HUES64 (cell line): ENCODE measurements at regions not wholly inside any gene's neighbourhood (a gene's known extent, or its start where the extent isn't known, plus 50 kb on each side); places are given as distances from the start of the nearest gene placed in this dataset.
"Not testable (repeated sequence)": the region's sequence is repeated elsewhere in the genome, so short reads cannot be mapped to it uniquely, and the experiment has no call there.

ENCODE experiments used
- H3K27ac ChIP-seq: 2 replicates; pipeline ENCODE4 v1.7.0; 2013; ENCODE audit warnings: low read depth, low read length, inconsistent platforms
- H3K27me3 ChIP-seq: 2 replicates; pipeline ENCODE4 v1.6.1; 2013; ENCODE audit warnings: mild to moderate bottlenecking, low read length; ENCODE audit not compliant: insufficient read depth
- H3K36me3 ChIP-seq: 2 replicates; pipeline ENCODE4 v1.6.1; 2013; ENCODE audit warnings: mild to moderate bottlenecking, low read length; ENCODE audit not compliant: insufficient read depth
- H3K4me1 ChIP-seq: 2 replicates; pipeline ENCODE4 v1.6.1; 2013; ENCODE audit warnings: mild to moderate bottlenecking, low read length, moderate library complexity; ENCODE audit not compliant: insufficient read depth
- H3K4me3 ChIP-seq: 2 replicates; pipeline ENCODE4 v1.5.1; 2013; ENCODE audit warnings: mild to moderate bottlenecking, low read length, moderate library complexity
- H3K9ac ChIP-seq: 2 replicates; pipeline ENCODE4 v1.6.1; 2013; ENCODE audit warnings: mild to moderate bottlenecking, low read depth, low read length
- H3K9me3 ChIP-seq: 2 replicates; pipeline ENCODE4 v1.6.1; 2013; ENCODE audit warnings: low read depth, low read length; ENCODE audit not compliant: insufficient read depth
- WGBS: fragments of 150-250, 120-280 bp; methylation state at CpG from one replicate; pipeline ENCODE4 v1.1.7; 2013; ENCODE audit warnings: missing lambda C conversion rate; 5-methylcytosine and 5-hydroxymethylcytosine counted together

- no peaks in the 10 kb centered on the region for H3K36me3 ChIP-seq
- no peak overlapping the region for H3K9ac ChIP-seq
- WGBS: 91% methylated on average over 5 of the region's 5 CpGs
- no peak overlapping the region for H3K27ac ChIP-seq
- H3K4me1 ChIP-seq: peaks cover 13% of the 10 kb centered on the region; the same call in 1 of the 2 replicates
- H3K27me3 ChIP-seq: no peaks in the 10 kb centered on the region
- no peak overlapping the region for H3K4me3 ChIP-seq
- H3K9me3 ChIP-seq: no peaks in the 10 kb centered on the region
These were observed 393.6 kb upstream of the IZUMO3 start for GRCh38 chr9:24939109-24939850.

- H3K27me3 ChIP-seq: no peaks in the 10 kb centered on the region
- no peaks in the 10 kb centered on the region for H3K36me3 ChIP-seq
- no peak overlapping the region for H3K9ac ChIP-seq
- 94% methylated on average over 3 of the region's 3 CpGs for WGBS
- H3K4me1 ChIP-seq: peaks cover 13% of the 10 kb centered on the region; the same call in 1 of the 2 replicates
- no peak overlapping the region for H3K4me3 ChIP-seq
- H3K27ac ChIP-seq: no peak overlapping the region
- no peaks in the 10 kb centered on the region for H3K9me3 ChIP-seq
These were observed 390.4 kb upstream of the IZUMO3 start for GRCh38 chr9:24936117-24936516.

- WGBS: no CpG with 5 or more reads among the region's 2 CpGs
- Histone ChIP-seq H3K27me3 (no peaks in the 10 kb centered on the region), H3K4me1 (no peaks in the 10 kb centered on the region), H3K9ac (no peak overlapping the region), H3K9me3 (no peaks in the 10 kb centered on the region), H3K4me3 (no peak overlapping the region), H3K36me3 (no peaks in the 10 kb centered on the region), H3K27ac (no peak overlapping the region)
These were observed 387.1 kb upstream of the IZUMO3 start for GRCh38 chr9:24932785-24933184.

- 67% methylated on average over 3 of the region's 3 CpGs for WGBS
- Histone ChIP-seq H3K36me3 (no peaks in the 10 kb centered on the region), H3K4me1 (no peaks in the 10 kb centered on the region), H3K9ac (no peak overlapping the region), H3K9me3 (no peaks in the 10 kb centered on the region), H3K27ac (no peak overlapping the region), H3K27me3 (no peaks in the 10 kb centered on the region), H3K4me3 (no peak overlapping the region)
These were observed 386.2 kb upstream of the IZUMO3 start for GRCh38 chr9:24931894-24932293.

- H3K4me3 ChIP-seq: no peak overlapping the region
These were observed 367.1 kb upstream of the IZUMO3 start for GRCh38 chr9:24912767-24913166.

GRCh38 chr9:24901319-24901718, 355.6 kb upstream of the IZUMO3 start:
- Histone ChIP-seq H3K9ac (no peak overlapping the region), H3K4me3 (no peak overlapping the region), H3K36me3 (no peaks in the 10 kb centered on the region), H3K27me3 (no peaks in the 10 kb centered on the region), H3K4me1 (peaks cover 5% of the 10 kb centered on the region; the same call in 1 of the 2 replicates), H3K9me3 (no peaks in the 10 kb centered on the region; the same call in 1 of the 2 replicates), H3K27ac (no peak overlapping the region)

More at GRCh38 chr9:24912767-24913166, 367.1 kb upstream of the IZUMO3 start:
- Histone ChIP-seq H3K36me3 (no peaks in the 10 kb centered on the region), H3K9me3 (no peaks in the 10 kb centered on the region), H3K4me1 (peaks cover 7% of the 10 kb centered on the region; the same call in 1 of the 2 replicates), H3K9ac (no peak overlapping the region), H3K27ac (no peak overlapping the region), H3K27me3 (no peaks in the 10 kb centered on the region)

- Histone ChIP-seq H3K4me3 (no peak overlapping the region), H3K36me3 (no peaks in the 10 kb centered on the region), H3K27me3 (no peaks in the 10 kb centered on the region), H3K4me1 (peaks cover 5% of the 10 kb centered on the region; the same call in 1 of the 2 replicates), H3K9me3 (no peaks in the 10 kb centered on the region), H3K9ac (no peak overlapping the region), H3K27ac (no peak overlapping the region)
These were observed 354.5 kb upstream of the IZUMO3 start for GRCh38 chr9:24900179-24900578.

- WGBS: 96% methylated on average over 4 of the region's 4 CpGs
- no peak overlapping the region for H3K4me3 ChIP-seq
- H3K27me3 ChIP-seq: no peaks in the 10 kb centered on the region
- no peaks in the 10 kb centered on the region for H3K36me3 ChIP-seq
- H3K9me3 ChIP-seq: no peaks in the 10 kb centered on the region
- no peak overlapping the region for H3K27ac ChIP-seq
- no peak overlapping the region for H3K9ac ChIP-seq
- H3K4me1 ChIP-seq: peaks cover 5% of the 10 kb centered on the region; the same call in 1 of the 2 replicates
These were observed 353.8 kb upstream of the IZUMO3 start for GRCh38 chr9:24899463-24899862.

- peaks cover 5% of the 10 kb centered on the region; the same call in 1 of the 2 replicates for H3K4me1 ChIP-seq
- H3K9ac ChIP-seq: no peak overlapping the region
- no peaks in the 10 kb centered on the region for H3K27me3 ChIP-seq
- WGBS: 94% methylated on average over 15 of the region's 15 CpGs
- H3K36me3 ChIP-seq: no peaks in the 10 kb centered on the region
- no peaks in the 10 kb centered on the region for H3K9me3 ChIP-seq
- no peak overlapping the region for H3K4me3 ChIP-seq
- no peak overlapping the region for H3K27ac ChIP-seq
These were observed 352.1 kb upstream of the IZUMO3 start for GRCh38 chr9:24897826-24898225.

GRCh38 chr9:24881361-24881760, 335.7 kb upstream of the IZUMO3 start:
- Histone ChIP-seq H3K4me1 (peaks cover 24% of the 10 kb centered on the region), H3K9ac (no peak overlapping the region), H3K4me3 (no peak overlapping the region), H3K27ac (no peak overlapping the region), H3K27me3 (no peaks in the 10 kb centered on the region), H3K9me3 (no peaks in the 10 kb centered on the region), H3K36me3 (no peaks in the 10 kb centered on the region)
- WGBS: 73% methylated on average over 3 of the region's 3 CpGs

- no peaks in the 10 kb centered on the region for H3K36me3 ChIP-seq
- H3K9ac ChIP-seq: no peak overlapping the region
- H3K4me1 ChIP-seq: peaks cover 24% of the 10 kb centered on the region
- H3K27me3 ChIP-seq: no peaks in the 10 kb centered on the region
- H3K4me3 ChIP-seq: no peak overlapping the region
- no peaks in the 10 kb centered on the region for H3K9me3 ChIP-seq
- WGBS: 86% methylated on average over 2 of the region's 2 CpGs
- no peak overlapping the region for H3K27ac ChIP-seq
These were observed 333.9 kb upstream of the IZUMO3 start for GRCh38 chr9:24879591-24879990.

- not testable (repeated sequence) for H3K9ac ChIP-seq, H3K9me3 ChIP-seq, H3K4me1 ChIP-seq, H3K27ac ChIP-seq, H3K36me3 ChIP-seq, H3K4me3 ChIP-seq
- WGBS: 90% methylated on average over 1 of the region's 1 CpG
- peaks cover 45% of the 10 kb centered on the region for H3K27me3 ChIP-seq
These were observed 310.9 kb upstream of the IZUMO3 start for GRCh38 chr9:24856601-24857000.
